SK-N-SH (cell line): ENCODE measurements at regions not wholly inside any gene's neighbourhood (a gene's known extent, or its start where the extent isn't known, plus 50 kb on each side); places are given as distances from the start of the nearest gene placed in this dataset.

ENCODE experiments used
- CTCF ChIA-PET: fragments of 300-600, 350-600 bp; formaldehyde crosslinking; extraction: SDS; loops from one replicate; lab custom pipeline; 2021; lab: Yijun Ruan, JAX
- POLR2A ChIA-PET: fragments of 350-600 bp; sonication (Branson Sonifier 250); formaldehyde crosslinking; extraction: SDS; loops from one replicate; lab custom pipeline; 2020; ENCODE audit warnings: antibody characterized with exemption, inconsistent platforms; lab: Yijun Ruan, JAX
- DNase-seq: peaks from one replicate; pipeline ENCODE4 v3.0.0; 2012
- H2AFZ ChIP-seq: fragments of 200-600 bp; sonication (generic); 2 replicates; pipeline ENCODE4 v1.8.1; 2016; ENCODE audit warnings: antibody characterized with exemption, mild to moderate bottlenecking, low read depth
- H3F3A ChIP-seq: fragments of 200-600 bp; sonication (generic); replicated peaks from 2 replicates; pipeline ENCODE3; 2016; ENCODE audit warnings: antibody characterized with exemption, mild to moderate bottlenecking; ENCODE audit not compliant: insufficient read depth
- H3K27ac ChIP-seq, 2 experiments: fragments of 200-500 bp in 1 of 2; fragments of 200-600 bp in 1 of 2; sonication (Bioruptor generic) in 1 of 2; sonication (generic), shearing (Covaris generic) in 1 of 2; 2 replicates each; pipeline versions ENCODE4 v1.5.1 to v1.6.1; 2014 to 2016; ENCODE audit warnings: low read depth in 2 of 2, inconsistent platforms in 1 of 2, low read length in 1 of 2, mild to moderate bottlenecking in 1 of 2, mixed read lengths in 1 of 2
- H3K27me3 ChIP-seq: fragments of 200-600 bp; sonication (generic), shearing (Covaris generic); 2 replicates; pipeline ENCODE4 v1.6.1; 2016; ENCODE audit warnings: mixed run types; ENCODE audit not compliant: insufficient read depth
- H3K36me3 ChIP-seq, 2 experiments: fragments of 200-500 bp in 1 of 2; fragments of 200-600 bp in 1 of 2; sonication (Bioruptor generic) in 1 of 2; sonication (generic) in 1 of 2; replicated peaks in 1 of 2; 2 replicates each; pipeline versions ENCODE3 to v1.5.1; 2014 to 2016; ENCODE audit warnings: low read length in 1 of 2, mild to moderate bottlenecking in 1 of 2; ENCODE audit not compliant: insufficient read depth in 2 of 2, control insufficient read depth in 1 of 2
- H3K4me1 ChIP-seq, 2 experiments: fragments of 200-500 bp in 1 of 2; fragments of 200-600 bp in 1 of 2; sonication (Bioruptor generic) in 1 of 2; sonication (generic), shearing (Covaris generic) in 1 of 2; 2 replicates each; pipeline versions ENCODE4 v1.5.1 to v1.6.1; 2014 to 2016; ENCODE audit warnings: low read depth in 1 of 2, low read length in 1 of 2, mixed run types in 1 of 2; ENCODE audit not compliant: insufficient read depth in 2 of 2, control insufficient read depth in 1 of 2
- H3K4me2 ChIP-seq: fragments of 200-600 bp; sonication (generic), shearing (Covaris generic); 2 replicates; pipeline ENCODE4 v1.6.1; 2017; ENCODE audit warnings: mixed run types
- H3K4me3 ChIP-seq, 2 experiments: fragments of 200-500 bp in 1 of 2; fragments of 200-600 bp in 1 of 2; sonication (Bioruptor generic) in 1 of 2; sonication (generic), shearing (Covaris generic) in 1 of 2; 2 replicates each; pipeline versions ENCODE4 v1.5.1 to v1.8.1; 2014 to 2016; ENCODE audit warnings: low read depth in 2 of 2, inconsistent platforms in 1 of 2, low read length in 1 of 2, mild to moderate bottlenecking in 1 of 2, mixed read lengths in 1 of 2, moderate library complexity in 1 of 2
- H3K79me2 ChIP-seq: fragments of 200-600 bp; sonication (generic); 2 replicates; pipeline ENCODE4 v1.8.1; 2017; ENCODE audit warnings: mild to moderate bottlenecking; ENCODE audit not compliant: insufficient read depth
- H3K9ac ChIP-seq: fragments of 200-600 bp; sonication (generic); 2 replicates; pipeline ENCODE4 v1.6.1; 2017; ENCODE audit warnings: mixed run types
- H3K9me2 ChIP-seq: fragments of 200-600 bp; sonication (generic); 2 replicates; pipeline ENCODE4 v1.6.1; 2017; ENCODE audit warnings: mixed run types
- H3K9me3 ChIP-seq: fragments of 200-600 bp; sonication (generic); 2 replicates; pipeline ENCODE4 v1.6.1; 2017; ENCODE audit warnings: mixed run types, mild to moderate bottlenecking, moderate library complexity
- H4K20me1 ChIP-seq: fragments of 200-600 bp; sonication (generic); 2 replicates; pipeline ENCODE4 v1.6.1; 2017; ENCODE audit warnings: mild to moderate bottlenecking, mixed run types; ENCODE audit not compliant: insufficient read depth
- CHD2 ChIP-seq: fragments of 150-350 bp; IDR thresholded peaks from 2 replicates; pipeline ENCODE4 v1.6.1; 2018; ENCODE audit warnings: low read length; ENCODE audit not compliant: partially characterized antibody
- EP300 ChIP-seq, 2 experiments: IDR thresholded peaks; 2 replicates each; pipeline versions ENCODE4 v1.4.0 to v1.6.1; 2012; ENCODE audit warnings: borderline replicate concordance in 1 of 2, low read depth in 1 of 2, low read length in 1 of 2
- EZH2phosphoT487 ChIP-seq: fragments of 200-600 bp; sonication (generic); IDR thresholded peaks from 2 replicates; pipeline ENCODE4 v1.6.1; 2017; ENCODE audit warnings: low read depth, mixed run types, mild to moderate bottlenecking, antibody characterized with exemption, moderate library complexity, borderline replicate concordance
- FOSL2 ChIP-seq: IDR thresholded peaks from 2 replicates; pipeline ENCODE4 v1.4.0; 2012; ENCODE audit warnings: low read depth, mild to moderate bottlenecking, moderate library complexity, borderline replicate concordance
- FOXJ3 ChIP-seq: sonication (generic); formaldehyde crosslinking; IDR thresholded peaks from 2 replicates; pipeline ENCODE4 v1.5.1; 2020; ENCODE audit warnings: mild to moderate bottlenecking, missing genetic modification reagents
- FOXM1 ChIP-seq: IDR thresholded peaks from 2 replicates; pipeline ENCODE4 v1.4.0; 2012; ENCODE audit warnings: low read depth, mild to moderate bottlenecking
- GABPA ChIP-seq: IDR thresholded peaks from 2 replicates; pipeline ENCODE4 v1.4.0; 2012; ENCODE audit warnings: low read depth, mild to moderate bottlenecking
- JUND ChIP-seq: IDR thresholded peaks from 2 replicates; pipeline ENCODE4 v1.4.0; 2012
- MEF2A ChIP-seq: IDR thresholded peaks from 2 replicates; pipeline ENCODE4 v1.4.0; 2012; ENCODE audit warnings: low read depth, borderline replicate concordance
- NFIC ChIP-seq: IDR thresholded peaks from 2 replicates; pipeline ENCODE4 v1.4.0; 2012; ENCODE audit warnings: borderline replicate concordance
- POLR2AphosphoS5 ChIP-seq: IDR thresholded peaks from 2 replicates; pipeline ENCODE4 v1.6.1; 2012; ENCODE audit warnings: low read depth, low read length
- RAD21 ChIP-seq: IDR thresholded peaks from 2 replicates; pipeline ENCODE4 v1.6.1; 2012; ENCODE audit warnings: mild to moderate bottlenecking, low read length
- RCOR1 ChIP-seq: fragments of 150-350 bp; IDR thresholded peaks from 2 replicates; pipeline ENCODE4 v1.6.1; 2017; ENCODE audit warnings: antibody characterized with exemption, low read length
- REST ChIP-seq: IDR thresholded peaks from 2 replicates; pipeline ENCODE4 v1.6.1; 2012; ENCODE audit warnings: mild to moderate bottlenecking, low read depth, low read length, moderate library complexity
- RXRA ChIP-seq: IDR thresholded peaks from 2 replicates; pipeline ENCODE4 v1.4.0; 2012; ENCODE audit warnings: low read depth, mild to moderate bottlenecking, borderline replicate concordance
- TAF1 ChIP-seq: IDR thresholded peaks from 2 replicates; pipeline ENCODE4 v1.6.1; 2012; ENCODE audit warnings: low read depth, mild to moderate bottlenecking, low read length, moderate library complexity, borderline replicate concordance
- TCF12 ChIP-seq: IDR thresholded peaks from 2 replicates; pipeline ENCODE4 v1.4.0; 2012
- TEAD4 ChIP-seq: IDR thresholded peaks from 2 replicates; pipeline ENCODE4 v1.4.0; 2012; ENCODE audit warnings: mild to moderate bottlenecking, borderline replicate concordance; ENCODE audit not compliant: insufficient read depth
- YY1 ChIP-seq: IDR thresholded peaks from 2 replicates; pipeline ENCODE4 v1.4.0; 2012; ENCODE audit warnings: low read depth, mild to moderate bottlenecking
- ZBTB33 ChIP-seq: IDR thresholded peaks from 2 replicates; pipeline ENCODE4 v1.4.0; 2012; ENCODE audit warnings: low read depth, borderline replicate concordance
- WGBS: methylation state at CpG from one replicate; pipeline ENCODE4 v1.1.6; 2017; ENCODE audit warnings: low lambda C conversion rate; 5-methylcytosine and 5-hydroxymethylcytosine counted together
- TF ChIP-seq, protein P1 (sequence below): fragments of 200-600 bp; sonication (generic); IDR thresholded peaks from 2 replicates; pipeline ENCODE4 v1.6.1; 2017; ENCODE audit warnings: antibody characterized with exemption, mild to moderate bottlenecking, moderate library complexity

DNA sequence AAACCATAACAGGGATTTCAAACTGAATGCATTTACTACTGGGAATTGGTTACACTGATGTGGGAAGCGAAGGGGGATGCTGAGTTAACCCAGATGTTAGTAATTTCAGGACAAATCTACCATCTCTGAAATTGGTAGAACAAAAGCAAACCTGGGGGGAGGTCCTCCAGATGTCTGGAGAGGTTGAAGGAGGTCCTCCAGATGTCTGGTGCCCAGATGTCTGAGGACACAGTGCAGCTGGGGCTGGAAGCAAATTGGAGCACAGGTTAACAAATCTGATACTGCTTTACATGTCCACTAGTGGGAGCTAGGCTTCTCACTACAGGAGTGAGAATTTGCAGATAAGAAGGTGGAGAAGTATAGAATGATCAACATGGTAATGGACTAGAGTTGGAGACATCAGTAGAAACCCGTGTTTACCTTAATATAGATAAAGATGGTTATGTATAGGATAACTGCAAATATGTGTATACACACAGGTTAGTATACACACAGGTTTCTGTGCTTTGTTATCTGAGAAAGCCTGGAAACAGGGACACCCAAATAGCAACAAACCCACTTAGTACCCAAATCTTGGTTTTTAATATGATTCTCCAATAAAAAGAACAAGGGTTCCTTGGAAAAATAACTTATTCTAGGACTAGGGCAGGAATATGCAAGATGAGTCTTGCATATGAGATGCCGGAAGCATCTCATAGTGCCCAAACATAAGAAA lies 162.5 kb downstream of the C12orf50 start:
- H2AFZ ChIP-seq = no peak overlapping the region
- peaks cover 3% of the 10 kb centered on the region; the same call in 1 of the 2 replicates for H3K9me2 ChIP-seq
- no peak overlapping the region for H3K4me2 ChIP-seq
- no peaks in the 10 kb centered on the region for H3K36me3 ChIP-seq
- H3K27ac ChIP-seq = peak overlapping the region in 1 of 2 experiments; percentile 76; a peak in 2 of 4 replicates
- ChIA-PET CTCF (interaction anchor here (1.1 to 1.3 kb wide), 2 partner anchors 16 to 19 kb away, joined by 3 read pairs; no protein-coding TSS in a partner anchor), POLR2A (no interaction called here)
- no peak overlapping the region for H3K4me3 ChIP-seq
- no peaks in the 10 kb centered on the region for H3K27me3 ChIP-seq
- peaks cover 4 to 5% of the 10 kb centered on the region in 2 experiments; a peak in 2 of 4 replicates for H3K4me1 ChIP-seq
- 86% methylated on average over 3 of the region's 3 CpGs for WGBS
- TF ChIP-seq RAD21 (peak; percentile 44), MEF2A (no peak), EZH2phosphoT487 (no peak), EP300 (IDR thresholded peaks at IDR 0.05; ENCODE audit: borderline replicate concordance in 1 of 2, low read depth in 1 of 2, low read length in 1 of 2) (peak in 1 of 2 experiments; percentile 74; a peak in 1 of 4 replicates), ZBTB33 (no peak), JUND (no peak), CHD2 (peak; percentile 26), RCOR1 (peak; percentile 39; the same call in 1 of the 2 replicates), REST (no peak), TAF1 (no peak), RXRA (no peak), TCF12 (peak; percentile 21; the same call in 1 of the 2 replicates), NFIC (no peak), FOXM1 (no peak), TEAD4 (no peak), POLR2AphosphoS5 (no peak), FOSL2 (no peak), YY1 (no peak), GABPA (no peak), FOXJ3 (CRISPR knock-in tag) (no peak)
- TF ChIP-seq, protein P1, sequence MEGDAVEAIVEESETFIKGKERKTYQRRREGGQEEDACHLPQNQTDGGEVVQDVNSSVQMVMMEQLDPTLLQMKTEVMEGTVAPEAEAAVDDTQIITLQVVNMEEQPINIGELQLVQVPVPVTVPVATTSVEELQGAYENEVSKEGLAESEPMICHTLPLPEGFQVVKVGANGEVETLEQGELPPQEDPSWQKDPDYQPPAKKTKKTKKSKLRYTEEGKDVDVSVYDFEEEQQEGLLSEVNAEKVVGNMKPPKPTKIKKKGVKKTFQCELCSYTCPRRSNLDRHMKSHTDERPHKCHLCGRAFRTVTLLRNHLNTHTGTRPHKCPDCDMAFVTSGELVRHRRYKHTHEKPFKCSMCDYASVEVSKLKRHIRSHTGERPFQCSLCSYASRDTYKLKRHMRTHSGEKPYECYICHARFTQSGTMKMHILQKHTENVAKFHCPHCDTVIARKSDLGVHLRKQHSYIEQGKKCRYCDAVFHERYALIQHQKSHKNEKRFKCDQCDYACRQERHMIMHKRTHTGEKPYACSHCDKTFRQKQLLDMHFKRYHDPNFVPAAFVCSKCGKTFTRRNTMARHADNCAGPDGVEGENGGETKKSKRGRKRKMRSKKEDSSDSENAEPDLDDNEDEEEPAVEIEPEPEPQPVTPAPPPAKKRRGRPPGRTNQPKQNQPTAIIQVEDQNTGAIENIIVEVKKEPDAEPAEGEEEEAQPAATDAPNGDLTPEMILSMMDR = peak; percentile 55
- H3K9ac ChIP-seq = no peak overlapping the region
- H4K20me1 ChIP-seq = no peaks in the 10 kb centered on the region
- no peaks in the 10 kb centered on the region for H3K79me2 ChIP-seq
- DNase-seq = peak; percentile 16
- H3K9me3 ChIP-seq = no peaks in the 10 kb centered on the region
- no peaks in the 10 kb centered on the region for H3F3A ChIP-seq
